KMS-11 (cell line): ENCODE measurements at regions not wholly inside any gene's neighbourhood (a gene's known extent, or its start where the extent isn't known, plus 50 kb on each side); places are given as distances from the start of the nearest gene placed in this dataset.

Source experiments
- H2AFZ ChIP-seq: fragments of 200-600 bp; sonication (generic); 2 replicates; pipeline ENCODE4 v1.6.1; 2016; ENCODE audit warnings: antibody characterized with exemption, mixed run types, low read depth
- H3K27ac ChIP-seq: fragments of 200-600 bp; sonication (generic); 2 replicates; pipeline ENCODE4 v1.6.1; 2016; ENCODE audit warnings: mild to moderate bottlenecking, mixed run types
- H3K27me3 ChIP-seq: fragments of 200-600 bp; sonication (generic); 2 replicates; pipeline ENCODE4 v1.6.1; 2017; ENCODE audit warnings: mild to moderate bottlenecking, low read depth, mixed run types, moderate library complexity; ENCODE audit not compliant: insufficient read depth
- H3K36me3 ChIP-seq: fragments of 200-600 bp; sonication (generic); 2 replicates; pipeline ENCODE4 v1.6.1; 2017; ENCODE audit warnings: mild to moderate bottlenecking, mixed run types; ENCODE audit not compliant: insufficient read depth
- H3K4me1 ChIP-seq: fragments of 200-600 bp; sonication (generic); 2 replicates; pipeline ENCODE4 v1.6.1; 2016; ENCODE audit warnings: mild to moderate bottlenecking, low read depth, mixed run types; ENCODE audit not compliant: poor library complexity, severe bottlenecking
- H3K4me2 ChIP-seq: fragments of 200-600 bp; sonication (generic); 2 replicates; pipeline ENCODE4 v1.7.0; 2016; ENCODE audit warnings: mild to moderate bottlenecking, mixed run types
- H3K4me3 ChIP-seq: fragments of 200-600 bp; sonication (generic); IDR thresholded peaks from 2 replicates; pipeline ENCODE4 v1.6.1; 2017; ENCODE audit warnings: low read depth, low read length, mixed read lengths; ENCODE audit not compliant: insufficient read depth
- H3K79me2 ChIP-seq: fragments of 200-600 bp; sonication (generic); 2 replicates; pipeline ENCODE4 v1.6.1; 2016; ENCODE audit warnings: low read depth, mixed run types; ENCODE audit not compliant: insufficient read depth
- H3K9ac ChIP-seq: fragments of 200-600 bp; sonication (generic); 2 replicates; pipeline ENCODE4 v1.6.1; 2016; ENCODE audit warnings: mild to moderate bottlenecking, mixed run types
- H4K20me1 ChIP-seq: fragments of 200-600 bp; sonication (generic); 2 replicates; pipeline ENCODE4 v1.6.1; 2016; ENCODE audit warnings: mild to moderate bottlenecking, mixed run types; ENCODE audit not compliant: insufficient read depth
- TF ChIP-seq, protein P1 (sequence below): fragments of 200-600 bp; sonication (generic); conservative IDR thresholded peaks from 2 replicates; pipeline ENCODE4 v1.6.1; 2017; ENCODE audit warnings: low read depth, mild to moderate bottlenecking, antibody characterized with exemption, low read length, moderate library complexity, mixed read lengths

DNA sequence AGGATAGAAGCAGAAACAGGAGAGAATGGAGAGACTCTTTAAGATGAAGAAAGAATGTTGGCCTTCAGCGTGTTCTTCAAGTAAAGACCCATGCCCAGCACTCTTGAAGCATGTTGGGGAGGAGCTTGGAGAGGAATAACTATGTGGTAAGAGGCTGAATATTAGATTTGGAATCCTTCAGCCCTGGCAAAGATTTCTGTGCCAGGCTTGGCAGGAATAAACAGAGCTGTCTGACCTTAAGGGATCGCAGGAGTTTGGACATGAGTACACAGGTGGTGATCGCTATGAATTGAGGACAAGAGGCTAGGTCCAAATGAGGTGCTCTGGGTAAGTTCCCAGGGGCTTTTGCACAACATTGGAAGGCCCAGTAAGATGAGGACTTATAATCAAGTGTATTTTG lies 132.6 kb upstream of the TBL1XR1 start:
- Histone ChIP-seq H4K20me1 (no peaks in the 10 kb centered on the region), H3K4me1 (peaks cover 28% of the 10 kb centered on the region), H3K79me2 (no peaks in the 10 kb centered on the region), H2AFZ (no peak overlapping the region), H3K4me2 (no peak overlapping the region), H3K9ac (no peak overlapping the region), H3K4me3 (no peak overlapping the region), H3K27me3 (no peaks in the 10 kb centered on the region), H3K27ac (no peak overlapping the region), H3K36me3 (no peaks in the 10 kb centered on the region)
- TF ChIP-seq, protein P1, sequence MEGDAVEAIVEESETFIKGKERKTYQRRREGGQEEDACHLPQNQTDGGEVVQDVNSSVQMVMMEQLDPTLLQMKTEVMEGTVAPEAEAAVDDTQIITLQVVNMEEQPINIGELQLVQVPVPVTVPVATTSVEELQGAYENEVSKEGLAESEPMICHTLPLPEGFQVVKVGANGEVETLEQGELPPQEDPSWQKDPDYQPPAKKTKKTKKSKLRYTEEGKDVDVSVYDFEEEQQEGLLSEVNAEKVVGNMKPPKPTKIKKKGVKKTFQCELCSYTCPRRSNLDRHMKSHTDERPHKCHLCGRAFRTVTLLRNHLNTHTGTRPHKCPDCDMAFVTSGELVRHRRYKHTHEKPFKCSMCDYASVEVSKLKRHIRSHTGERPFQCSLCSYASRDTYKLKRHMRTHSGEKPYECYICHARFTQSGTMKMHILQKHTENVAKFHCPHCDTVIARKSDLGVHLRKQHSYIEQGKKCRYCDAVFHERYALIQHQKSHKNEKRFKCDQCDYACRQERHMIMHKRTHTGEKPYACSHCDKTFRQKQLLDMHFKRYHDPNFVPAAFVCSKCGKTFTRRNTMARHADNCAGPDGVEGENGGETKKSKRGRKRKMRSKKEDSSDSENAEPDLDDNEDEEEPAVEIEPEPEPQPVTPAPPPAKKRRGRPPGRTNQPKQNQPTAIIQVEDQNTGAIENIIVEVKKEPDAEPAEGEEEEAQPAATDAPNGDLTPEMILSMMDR, result no peak

DNA sequence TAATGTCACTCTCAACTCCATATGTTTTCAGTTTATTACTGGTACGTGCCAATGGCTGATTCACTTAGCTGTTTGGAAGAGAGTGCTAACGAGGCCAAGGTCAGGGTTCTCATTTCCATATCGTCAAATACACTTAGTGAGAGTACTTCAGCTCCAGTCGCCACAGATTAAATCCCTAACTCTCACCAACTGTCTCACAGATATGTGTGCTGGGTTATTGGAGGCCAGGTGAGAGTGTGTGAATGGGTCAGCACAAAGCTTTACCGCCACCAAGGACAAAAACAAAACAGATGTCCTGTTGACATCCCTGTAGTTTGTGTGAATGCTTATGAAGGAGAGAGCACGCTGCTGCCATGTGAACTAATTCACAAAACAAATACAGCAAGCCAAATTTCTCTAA lies 133.5 kb upstream of the TBL1XR1 start:
- Histone ChIP-seq H3K27me3 (no peaks in the 10 kb centered on the region), H2AFZ (no peak overlapping the region), H4K20me1 (no peaks in the 10 kb centered on the region), H3K4me3 (no peak overlapping the region), H3K4me1 (peaks cover 33% of the 10 kb centered on the region), H3K79me2 (no peaks in the 10 kb centered on the region), H3K27ac (no peak overlapping the region), H3K9ac (no peak overlapping the region), H3K36me3 (no peaks in the 10 kb centered on the region), H3K4me2 (no peak overlapping the region)
- TF ChIP-seq, protein P1, result no peak

DNA sequence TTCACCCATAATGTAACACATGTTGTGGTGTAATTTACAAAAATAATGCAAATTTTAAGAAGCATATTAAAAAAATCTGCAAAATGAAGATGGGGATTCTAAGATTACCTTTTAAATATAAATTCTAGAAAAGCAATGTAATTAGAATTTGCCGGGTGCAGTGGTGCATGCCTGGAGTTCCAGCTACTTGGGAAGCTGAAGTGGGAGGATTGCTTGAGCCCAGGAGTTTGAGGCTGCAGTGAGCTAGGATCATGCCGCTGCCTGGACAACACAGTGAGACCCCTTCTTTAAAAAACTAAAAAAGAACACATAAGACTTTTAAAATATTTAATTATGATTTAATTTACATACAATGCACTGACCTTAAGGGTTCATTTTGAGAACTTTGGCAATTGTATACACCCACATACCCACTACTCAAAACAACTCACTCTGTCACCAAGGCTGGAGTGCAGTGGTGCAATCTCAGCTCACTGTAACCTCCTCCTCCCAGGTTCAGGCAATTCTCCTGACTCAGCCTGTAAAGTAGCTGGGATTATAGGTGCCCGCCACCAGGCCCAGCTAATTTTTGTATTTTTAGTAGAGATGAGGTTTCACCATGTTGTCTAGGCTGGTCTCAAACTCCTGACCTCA lies 134.0 kb upstream of the TBL1XR1 start:
- Histone ChIP-seq H4K20me1 (no peaks in the 10 kb centered on the region), H3K27me3 (no peaks in the 10 kb centered on the region), H3K4me2 (no peak overlapping the region), H3K27ac (no peak overlapping the region), H3K9ac (no peak overlapping the region), H2AFZ (no peak overlapping the region), H3K4me1 (peaks cover 38% of the 10 kb centered on the region), H3K79me2 (no peaks in the 10 kb centered on the region), H3K36me3 (no peaks in the 10 kb centered on the region), H3K4me3 (no peak overlapping the region)
- TF ChIP-seq, protein P1, result no peak

DNA sequence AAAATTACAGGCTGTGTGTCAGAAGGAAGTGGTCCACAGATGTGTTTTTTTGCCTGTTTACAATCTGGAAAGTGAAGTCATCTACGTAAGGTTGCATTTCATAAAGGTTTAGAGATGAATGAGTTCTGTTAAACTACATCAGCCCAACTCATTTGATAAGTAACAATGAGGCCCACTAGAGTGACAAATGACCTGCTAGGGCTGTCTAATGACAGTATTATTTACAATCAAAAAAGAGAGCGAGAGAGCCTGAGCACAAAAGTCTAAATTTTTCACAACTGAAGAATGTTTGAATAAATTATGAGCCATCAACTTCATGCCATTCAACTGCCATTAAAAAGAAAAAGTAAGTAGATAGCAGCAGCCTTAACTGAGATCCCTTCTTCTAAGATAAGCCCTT lies 135.7 kb upstream of the TBL1XR1 start:
- Histone ChIP-seq H3K4me1 (peaks cover 48% of the 10 kb centered on the region), H2AFZ (no peak overlapping the region), H3K4me2 (no peak overlapping the region)

More for the DNA sequence above, 135.7 kb upstream of the TBL1XR1 start:
- no peaks in the 10 kb centered on the region for H3K79me2 ChIP-seq
- H3K27me3 ChIP-seq, result no peaks in the 10 kb centered on the region
- no peaks in the 10 kb centered on the region for H4K20me1 ChIP-seq
- no peak overlapping the region for H3K9ac ChIP-seq
- H3K4me3 ChIP-seq, result no peak overlapping the region
- H3K36me3 ChIP-seq, result no peaks in the 10 kb centered on the region
- no peak overlapping the region for H3K27ac ChIP-seq
- TF ChIP-seq, protein P1, result no peak
